H9 (cell line): ENCODE measurements at regions not wholly inside any gene's neighbourhood (a gene's known extent, or its start where the extent isn't known, plus 50 kb on each side); places are given as distances from the start of the nearest gene placed in this dataset.

Experiments used
- DNase-seq: peaks from one replicate; pipeline ENCODE4 v3.0.0-alpha.2; 2017
- H2AFZ ChIP-seq: one replicate; pipeline ENCODE4 v1.6.1; 2013; ENCODE audit warnings: mild to moderate bottlenecking, low read length, control low read depth, moderate library complexity
- H2AK5ac ChIP-seq: 2 replicates; pipeline ENCODE4 v1.6.1; 2013; ENCODE audit warnings: low read length, control low read depth, mixed read lengths; ENCODE audit not compliant: insufficient read length
- H2BK120ac ChIP-seq: one replicate; pipeline ENCODE4 v1.6.1; 2013; ENCODE audit warnings: low read depth, mild to moderate bottlenecking, low read length, control low read depth, inconsistent platforms; ENCODE audit not compliant: poor library complexity, severe bottlenecking
- H2BK12ac ChIP-seq: 2 replicates; pipeline ENCODE4 v1.6.1; 2013; ENCODE audit warnings: low read length, control low read depth, mixed read lengths, low read depth; ENCODE audit not compliant: insufficient read length
- H2BK15ac ChIP-seq: 2 replicates; pipeline ENCODE4 v1.6.1; 2013; ENCODE audit warnings: low read depth, low read length, control low read depth
- H2BK20ac ChIP-seq: one replicate; pipeline ENCODE4 v1.6.1; 2013; ENCODE audit warnings: low read depth, mild to moderate bottlenecking, low read length, control low read depth, inconsistent platforms; ENCODE audit not compliant: poor library complexity, severe bottlenecking
- H2BK5ac ChIP-seq: 2 replicates; pipeline ENCODE4 v1.6.1; 2013; ENCODE audit warnings: low read length, control low read depth, mixed read lengths; ENCODE audit not compliant: insufficient read length
- H3K14ac ChIP-seq: 2 replicates; pipeline ENCODE4 v1.6.1; 2013; ENCODE audit warnings: low read length, control low read depth; ENCODE audit not compliant: insufficient read depth
- H3K18ac ChIP-seq: 2 replicates; pipeline ENCODE4 v1.6.1; 2013; ENCODE audit warnings: low read depth, mild to moderate bottlenecking, mixed read lengths, low read length, control low read depth; ENCODE audit not compliant: insufficient read length
- H3K23ac ChIP-seq: 2 replicates; pipeline ENCODE4 v1.6.1; 2013; ENCODE audit warnings: low read length, control low read depth, mixed read lengths, low read depth; ENCODE audit not compliant: insufficient read length
- H3K23me2 ChIP-seq: 2 replicates; pipeline ENCODE4 v1.6.1; 2013; ENCODE audit warnings: low read depth, mild to moderate bottlenecking, mixed read lengths, low read length, control low read depth; ENCODE audit not compliant: insufficient read length, poor library complexity, severe bottlenecking
- H3K27ac ChIP-seq: 2 replicates; pipeline ENCODE4 v1.5.1; 2013; ENCODE audit warnings: low read length, control low read depth, mixed read lengths, low read depth; ENCODE audit not compliant: insufficient read length
- H3K27me3 ChIP-seq: 2 replicates; pipeline ENCODE4 v1.6.1; 2013; ENCODE audit warnings: low read length, control low read depth, inconsistent platforms; ENCODE audit not compliant: insufficient read depth
- H3K4ac ChIP-seq: 2 replicates; pipeline ENCODE4 v1.6.1; 2013; ENCODE audit warnings: low read depth, mild to moderate bottlenecking, control low read depth, inconsistent platforms, low read length, moderate library complexity
- H3K4me1 ChIP-seq: 2 replicates; pipeline ENCODE4 v1.6.1; 2013; ENCODE audit warnings: low read length, control low read depth, inconsistent platforms; ENCODE audit not compliant: insufficient read depth
- H3K4me2 ChIP-seq: 2 replicates; pipeline ENCODE4 v1.6.1; 2013; ENCODE audit warnings: low read length, control low read depth, mixed read lengths; ENCODE audit not compliant: insufficient read length, insufficient read depth
- H3K56ac ChIP-seq: 2 replicates; pipeline ENCODE4 v1.6.1; 2013; ENCODE audit warnings: low read depth, mild to moderate bottlenecking, mixed read lengths, low read length, control low read depth; ENCODE audit not compliant: insufficient read length
- H3K79me1 ChIP-seq: 2 replicates; pipeline ENCODE4 v1.6.1; 2013; ENCODE audit warnings: low read depth, mild to moderate bottlenecking, moderate library complexity, low read length, control low read depth, inconsistent platforms; ENCODE audit not compliant: insufficient read depth, poor library complexity, severe bottlenecking
- H3K79me2 ChIP-seq: 2 replicates; pipeline ENCODE4 v1.6.1; 2013; ENCODE audit warnings: low read length, control low read depth, inconsistent platforms; ENCODE audit not compliant: insufficient read depth
- H3K9ac ChIP-seq: 2 replicates; pipeline ENCODE4 v1.6.1; 2013; ENCODE audit warnings: low read length, control low read depth, mixed read lengths; ENCODE audit not compliant: insufficient read length; ENCODE audit errors: extremely low read depth
- H3K9me3 ChIP-seq: one replicate; pipeline ENCODE4 v1.6.1; 2013; ENCODE audit warnings: low read depth, low read length, inconsistent platforms; ENCODE audit not compliant: control insufficient read depth
- H3T11ph ChIP-seq: one replicate; pipeline ENCODE4 v1.6.1; 2013; ENCODE audit warnings: mild to moderate bottlenecking, low read length, control low read depth, inconsistent platforms
- H4K20me1 ChIP-seq: one replicate; pipeline ENCODE4 v1.6.1; 2013; ENCODE audit not compliant: control insufficient read depth, insufficient read length, insufficient read depth
- H4K5ac ChIP-seq: 2 replicates; pipeline ENCODE4 v1.6.1; 2013; ENCODE audit warnings: low read depth, mild to moderate bottlenecking, mixed read lengths, low read length, control low read depth; ENCODE audit not compliant: insufficient read length
- H4K8ac ChIP-seq: replicated peaks from 2 replicates; pipeline ENCODE4 v1.6.1; 2013; ENCODE audit warnings: low read length, control low read depth, mixed read lengths, low read depth; ENCODE audit not compliant: insufficient read length
- H4K91ac ChIP-seq: 2 replicates; pipeline ENCODE4 v1.6.1; 2013; ENCODE audit warnings: low read depth, mild to moderate bottlenecking, moderate library complexity, mixed read lengths, low read length, control low read depth; ENCODE audit not compliant: insufficient read length
- H3K27ac Mint-ChIP-seq, 3 experiments: 2 replicates in 2 of 3; 3 replicates in 1 of 3; pipeline ENCODE4 v1.8.0; 2020 to 2021; ENCODE audit warnings: mixed read lengths in 3 of 3, mild to moderate bottlenecking in 1 of 3, moderate library complexity in 1 of 3
- H3K27me3 Mint-ChIP-seq: 2 replicates; pipeline ENCODE4 v1.8.0; 2021; ENCODE audit warnings: low read depth, mild to moderate bottlenecking, moderate library complexity, mixed read lengths
- H3K36me3 Mint-ChIP-seq, 3 experiments: 2 replicates in 2 of 3; 3 replicates in 1 of 3; pipeline ENCODE4 v1.8.0; 2020 to 2021; ENCODE audit warnings: low read depth in 3 of 3, mixed read lengths in 3 of 3; ENCODE audit not compliant: insufficient read depth in 1 of 3
- H3K4me1 Mint-ChIP-seq, 2 experiments: 2 replicates each; pipeline ENCODE4 v1.8.0; 2020; ENCODE audit warnings: mixed read lengths in 2 of 2
- H3K4me3 Mint-ChIP-seq, 2 experiments: 2 replicates in 1 of 2; 3 replicates in 1 of 2; pipeline ENCODE4 v1.8.0; 2020 to 2021; ENCODE audit warnings: mild to moderate bottlenecking in 2 of 2, mixed read lengths in 2 of 2, moderate library complexity in 1 of 2
- H3K9me3 Mint-ChIP-seq, 2 experiments: 2 replicates in 1 of 2; 3 replicates in 1 of 2; pipeline ENCODE4 v1.8.0; 2020; ENCODE audit warnings: mild to moderate bottlenecking in 2 of 2, mixed read lengths in 2 of 2, moderate library complexity in 1 of 2
- CTCF ChIP-seq: fragments of 200-600 bp; sonication (generic); conservative IDR thresholded peaks from 3 replicates; pipeline ENCODE4 v1.8.0; 2021; ENCODE audit warnings: antibody characterized with exemption, mild to moderate bottlenecking
- WGBS: extraction: QIAGEN DNeasy Blood & Tissue Kit; methylation state at CpG from one replicate; pipeline ENCODE4 v1.1.7; 2013; ENCODE audit warnings: missing lambda C conversion rate, low lambda C conversion rate, mixed read lengths; ENCODE audit not compliant: insufficient read length; ENCODE audit errors: extremely low coverage; 5-methylcytosine and 5-hydroxymethylcytosine counted together

- Histone ChIP-seq H2BK12ac (no peak overlapping the region), H3K23ac (no peak overlapping the region), H3K79me2 (no peaks in the 10 kb centered on the region), H4K20me1 (no peaks in the 10 kb centered on the region), H3K4ac (no peak overlapping the region), H3K23me2 (no peaks in the 10 kb centered on the region), H2BK120ac (no peak overlapping the region), H2BK15ac (no peak overlapping the region), H2BK5ac (no peak overlapping the region), H3K14ac (no peak overlapping the region), H2BK20ac (no peak overlapping the region), H3K4me1 (no peaks in the 10 kb centered on the region; the same call in 1 of the 2 replicates), H3K18ac (no peak overlapping the region), H4K5ac (no peak overlapping the region), H4K91ac (no peak overlapping the region), H3K79me1 (no peaks in the 10 kb centered on the region), H3K9ac (no peak overlapping the region), H2AFZ (no peak overlapping the region), H3K9me3 (no peaks in the 10 kb centered on the region), H3T11ph (no peak overlapping the region), H2AK5ac (no peak overlapping the region), H3K27ac (no peak overlapping the region), H3K4me2 (no peak overlapping the region), H3K27me3 (0 out of 2 replicates have a peak, but pooled peaks cover 1% of the 10 kb centered on the region), H4K8ac (no peak overlapping the region), H3K56ac (no peak overlapping the region)
- Mint-ChIP-seq H3K9me3 (no peaks in the 10 kb centered on the region), H3K4me1 (peaks cover 27 to 34% of the 10 kb centered on the region in 2 experiments), H3K27me3 (no peaks in the 10 kb centered on the region), H3K4me3 (no peak overlapping the region), H3K27ac (no peak overlapping the region), H3K36me3 (no peaks in the 10 kb centered on the region; a peak in 1 of 7 replicates)
- DNase-seq, result no peak
- WGBS, result no CpG with 5 or more reads among the region's 1 CpG
- TF ChIP-seq CTCF, result no peak
Observed at GRCh38 chr1:83799594-83799993, 199.3 kb downstream of the TTLL7 start.
